Stimulated activated naive B cell treated with anti-CD40 and anti-IgM and Interleukin-4, amounts not matched to agents 10 μg/mL and 1 μg/mL and 100 μg/mL, for 72 hours (primary cell): ENCODE measurements at regions not wholly inside any gene's neighbourhood (a gene's known extent, or its start where the extent isn't known, plus 50 kb on each side); places are given as distances from the start of the nearest gene placed in this dataset.

Experiments
- ATAC-seq, 2 donors: fragments of 150-1000 bp; cut with Tn5 transposase; replicated peaks; 2 replicates each; pipeline ENCODE4 v1.10.0; 2021; ENCODE audit warnings: moderate library complexity in 1 of 2
- DNase-seq: peaks from one replicate; pipeline ENCODE4 v3.0.0; 2021
- H3K27ac Mint-ChIP-seq: one replicate; pipeline ENCODE4 v1.8.0; 2022; ENCODE audit warnings: mild to moderate bottlenecking, mixed read lengths
- H3K27me3 Mint-ChIP-seq, 2 donors: one replicate each; pipeline ENCODE4 v1.8.0; 2022; ENCODE audit warnings: mixed read lengths in 2 of 2
- H3K36me3 Mint-ChIP-seq, 2 donors: one replicate each; pipeline ENCODE4 v1.8.0; 2022; ENCODE audit warnings: mixed read lengths in 2 of 2, mild to moderate bottlenecking in 1 of 2
- H3K4me1 Mint-ChIP-seq, 2 donors: one replicate each; pipeline ENCODE4 v1.8.0; 2022; ENCODE audit warnings: mixed read lengths in 2 of 2, mild to moderate bottlenecking in 1 of 2
- H3K4me3 Mint-ChIP-seq, 2 donors: one replicate each; pipeline ENCODE4 v1.8.0; 2022; ENCODE audit warnings: mild to moderate bottlenecking in 2 of 2, mixed read lengths in 2 of 2, moderate library complexity in 1 of 2
- H3K9me3 Mint-ChIP-seq, 2 donors: one replicate each; pipeline ENCODE4 v1.8.0; 2022; ENCODE audit warnings: mixed read lengths in 2 of 2, mild to moderate bottlenecking in 1 of 2

GRCh38 chr2:220209751-220210150 lies 582.3 kb downstream of the SLC4A3 start:
- no peaks in the 10 kb centered on the region for H3K4me1 Mint-ChIP-seq
- no peak for ATAC-seq
- DNase-seq: no peak
- H3K27me3 Mint-ChIP-seq: no peaks in the 10 kb centered on the region
- no peak overlapping the region for H3K27ac Mint-ChIP-seq
- no peak overlapping the region for H3K4me3 Mint-ChIP-seq
- no peaks in the 10 kb centered on the region for H3K36me3 Mint-ChIP-seq
- H3K9me3 Mint-ChIP-seq: no peaks in the 10 kb centered on the region

DNA sequence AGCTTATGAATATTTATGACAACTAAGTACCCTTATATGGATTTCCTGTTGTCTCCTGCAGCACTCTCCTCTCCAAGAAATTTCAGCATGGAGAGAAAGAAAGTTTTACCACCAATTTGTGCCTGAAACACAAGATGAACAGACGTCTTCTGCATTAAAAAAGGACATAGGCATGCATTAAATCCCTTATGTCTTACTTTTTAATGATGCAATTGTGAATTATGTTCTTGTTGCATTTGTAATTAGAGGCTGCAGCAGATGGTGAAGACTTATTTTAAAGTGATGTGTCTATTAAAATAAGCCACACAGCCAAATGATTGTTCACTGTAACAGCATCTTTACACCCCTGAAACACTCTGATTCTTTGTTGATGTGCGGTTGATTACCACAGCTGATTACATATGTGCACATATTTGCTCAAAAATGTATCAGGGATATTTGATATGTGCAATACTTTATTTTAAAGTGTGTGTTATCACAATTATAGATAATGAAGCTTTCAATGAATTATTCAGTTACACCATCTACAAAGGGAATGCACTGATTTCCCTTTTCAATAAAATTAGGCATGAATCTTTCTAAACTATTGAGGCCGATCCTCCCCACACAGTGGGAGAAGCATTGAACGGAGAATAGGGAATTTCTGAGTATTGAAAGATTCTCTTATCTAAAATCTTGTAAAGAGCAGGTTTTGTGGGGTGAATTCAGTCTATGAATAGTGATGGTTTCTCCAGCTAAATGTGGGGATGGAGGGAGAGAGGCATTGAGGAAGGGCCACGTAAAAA lies 585.1 kb downstream of the SLC4A3 start:
- H3K9me3 Mint-ChIP-seq: no peaks in the 10 kb centered on the region
- H3K36me3 Mint-ChIP-seq: no peaks in the 10 kb centered on the region
- DNase-seq (no peak), ATAC-seq (no peak)
- no peak overlapping the region for H3K4me3 Mint-ChIP-seq
- no peaks in the 10 kb centered on the region for H3K4me1 Mint-ChIP-seq
- H3K27ac Mint-ChIP-seq: no peak overlapping the region
- no peaks in the 10 kb centered on the region for H3K27me3 Mint-ChIP-seq

GRCh38 chr2:220215785-220216184 lies 588.4 kb downstream of the SLC4A3 start:
- H3K36me3 Mint-ChIP-seq: no peaks in the 10 kb centered on the region
- no peak overlapping the region for H3K27ac Mint-ChIP-seq
- ATAC-seq: no peak
- DNase-seq: no peak
- H3K4me3 Mint-ChIP-seq: no peak overlapping the region
- H3K4me1 Mint-ChIP-seq: no peaks in the 10 kb centered on the region
- peaks cover 0 to 3% of the 10 kb centered on the region in 2 donors for H3K9me3 Mint-ChIP-seq
- H3K27me3 Mint-ChIP-seq: no peaks in the 10 kb centered on the region

GRCh38 chr2:220219371-220219770 lies 591.9 kb downstream of the SLC4A3 start:
- H3K27ac Mint-ChIP-seq: no peak overlapping the region
- no peaks in the 10 kb centered on the region for H3K36me3 Mint-ChIP-seq
- peaks cover 0 to 3% of the 10 kb centered on the region in 2 donors for H3K9me3 Mint-ChIP-seq
- ATAC-seq: no peak
- no peaks in the 10 kb centered on the region for H3K4me1 Mint-ChIP-seq
- no peak overlapping the region for H3K4me3 Mint-ChIP-seq
- DNase-seq: no peak
- H3K27me3 Mint-ChIP-seq: no peaks in the 10 kb centered on the region

DNA sequence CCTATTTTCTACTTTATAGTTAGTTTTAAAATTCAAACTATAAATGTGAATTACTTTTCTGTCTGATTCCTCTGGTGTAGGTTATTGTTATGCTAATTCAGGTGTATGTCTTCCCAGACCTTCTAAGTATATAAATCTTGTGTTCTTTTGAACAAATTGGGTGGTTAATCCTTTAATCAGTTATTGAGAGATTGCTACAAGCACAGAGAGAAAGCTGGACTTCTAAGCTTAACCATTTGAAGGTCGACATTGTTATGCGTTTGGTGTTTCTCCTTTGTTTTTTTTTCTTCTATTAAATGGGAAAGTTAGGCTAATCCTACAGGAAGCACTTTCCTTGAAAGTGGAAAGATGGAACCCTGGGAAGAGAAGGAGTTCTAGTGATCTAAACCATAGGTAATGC lies 592.6 kb downstream of the SLC4A3 start:
- ATAC-seq (no peak), DNase-seq (no peak)
- Mint-ChIP-seq H3K36me3 (no peaks in the 10 kb centered on the region), H3K27me3 (peaks cover 0 to 5% of the 10 kb centered on the region in 2 donors), H3K4me1 (no peaks in the 10 kb centered on the region), H3K27ac (no peak overlapping the region), H3K9me3 (peaks cover 0 to 3% of the 10 kb centered on the region in 2 donors), H3K4me3 (no peak overlapping the region)

- no peaks in the 10 kb centered on the region for H3K4me1 Mint-ChIP-seq
- peaks cover 0 to 3% of the 10 kb centered on the region in 2 donors for H3K9me3 Mint-ChIP-seq
- no peak overlapping the region for H3K27ac Mint-ChIP-seq
- no peaks in the 10 kb centered on the region for H3K36me3 Mint-ChIP-seq
- ATAC-seq (no peak), DNase-seq (no peak)
- H3K27me3 Mint-ChIP-seq: peaks cover 0 to 5% of the 10 kb centered on the region in 2 donors
- no peak overlapping the region for H3K4me3 Mint-ChIP-seq
Observed at GRCh38 chr2:220221992-220222391, 594.6 kb downstream of the SLC4A3 start.

GRCh38 chr2:220224691-220225543 lies 597.5 kb downstream of the SLC4A3 start:
- DNase-seq (no peak), ATAC-seq (no peak)
- H3K9me3 Mint-ChIP-seq: no peaks in the 10 kb centered on the region
- no peak overlapping the region for H3K4me3 Mint-ChIP-seq
- H3K4me1 Mint-ChIP-seq: no peaks in the 10 kb centered on the region
- no peak overlapping the region for H3K27ac Mint-ChIP-seq
- no peaks in the 10 kb centered on the region for H3K36me3 Mint-ChIP-seq
- peaks cover 0 to 5% of the 10 kb centered on the region in 2 donors for H3K27me3 Mint-ChIP-seq

DNA sequence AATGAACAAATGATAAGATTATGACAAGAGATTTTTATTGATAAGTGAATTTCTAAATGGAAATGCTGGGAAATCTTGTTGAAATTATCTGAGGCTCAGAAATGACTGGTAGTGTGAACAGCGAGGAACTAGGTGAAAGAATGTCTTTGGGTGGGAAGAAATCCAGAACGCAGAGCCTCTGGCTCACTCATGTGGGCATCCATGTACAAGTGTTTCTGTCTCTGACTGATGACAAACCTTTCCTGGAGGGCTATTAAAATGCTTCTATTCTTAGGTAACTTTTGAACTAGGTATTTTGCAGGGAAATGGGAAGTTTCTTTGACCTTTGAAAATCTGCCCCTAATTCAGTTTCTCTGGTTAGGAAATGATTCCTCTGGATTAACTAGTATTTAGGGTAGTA lies 598.6 kb downstream of the SLC4A3 start:
- peaks cover 0 to 5% of the 10 kb centered on the region in 2 donors for H3K27me3 Mint-ChIP-seq
- no peaks in the 10 kb centered on the region for H3K36me3 Mint-ChIP-seq
- no peaks in the 10 kb centered on the region for H3K4me1 Mint-ChIP-seq

DNA sequence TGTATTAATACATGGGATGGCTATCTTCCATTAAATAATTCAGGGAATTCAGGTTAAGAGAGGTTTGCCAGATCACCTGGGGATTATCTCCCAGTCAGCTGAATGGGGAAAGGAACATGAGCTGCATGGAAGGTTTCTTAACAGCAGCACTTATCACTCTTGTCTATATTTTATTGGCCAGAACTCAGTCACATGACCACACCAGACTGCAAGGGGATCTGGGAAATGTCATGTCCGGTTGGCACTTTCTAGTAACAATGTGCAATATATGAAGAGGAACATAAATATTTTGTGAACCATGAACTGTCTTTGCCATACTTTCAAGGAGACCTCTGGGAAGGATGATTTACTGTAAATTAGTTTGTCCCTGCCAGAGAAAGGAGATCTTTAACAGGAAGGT lies 599.1 kb downstream of the SLC4A3 start:
- Mint-ChIP-seq H3K9me3 (no peaks in the 10 kb centered on the region), H3K27me3 (peaks cover 0 to 5% of the 10 kb centered on the region in 2 donors), H3K4me1 (no peaks in the 10 kb centered on the region), H3K27ac (no peak overlapping the region), H3K36me3 (no peaks in the 10 kb centered on the region), H3K4me3 (no peak overlapping the region)
- ATAC-seq (no peak), DNase-seq (no peak)

More for the DNA sequence above, 598.6 kb downstream of the SLC4A3 start:
- Mint-ChIP-seq H3K9me3 (no peaks in the 10 kb centered on the region), H3K4me3 (no peak overlapping the region), H3K27ac (no peak overlapping the region)
- DNase-seq (no peak), ATAC-seq (no peak)

- Mint-ChIP-seq H3K27ac (no peak overlapping the region), H3K4me1 (no peaks in the 10 kb centered on the region), H3K4me3 (no peak overlapping the region), H3K36me3 (no peaks in the 10 kb centered on the region), H3K27me3 (peaks cover 0 to 5% of the 10 kb centered on the region in 2 donors), H3K9me3 (no peaks in the 10 kb centered on the region)
- DNase-seq (no peak), ATAC-seq (no peak)
Observed at GRCh38 chr2:220227266-220227920, 600.0 kb downstream of the SLC4A3 start.

GRCh38 chr2:220228310-220229006 lies 601.0 kb downstream of the SLC4A3 start:
- no peak overlapping the region for H3K27ac Mint-ChIP-seq
- ATAC-seq: no peak
- H3K4me1 Mint-ChIP-seq: no peaks in the 10 kb centered on the region
- no peaks in the 10 kb centered on the region for H3K9me3 Mint-ChIP-seq
- no peak for DNase-seq
- no peaks in the 10 kb centered on the region for H3K36me3 Mint-ChIP-seq
- H3K4me3 Mint-ChIP-seq: no peak overlapping the region
- H3K27me3 Mint-ChIP-seq: peaks cover 0 to 5% of the 10 kb centered on the region in 2 donors

GRCh38 chr2:220240641-220241040 lies 613.2 kb downstream of the SLC4A3 start:
- Mint-ChIP-seq H3K4me3 (no peak overlapping the region), H3K4me1 (no peaks in the 10 kb centered on the region), H3K9me3 (peaks cover 0 to 4% of the 10 kb centered on the region in 2 donors), H3K27me3 (no peaks in the 10 kb centered on the region), H3K36me3 (no peaks in the 10 kb centered on the region), H3K27ac (no peak overlapping the region)
- DNase-seq (no peak), ATAC-seq (no peak)

DNA sequence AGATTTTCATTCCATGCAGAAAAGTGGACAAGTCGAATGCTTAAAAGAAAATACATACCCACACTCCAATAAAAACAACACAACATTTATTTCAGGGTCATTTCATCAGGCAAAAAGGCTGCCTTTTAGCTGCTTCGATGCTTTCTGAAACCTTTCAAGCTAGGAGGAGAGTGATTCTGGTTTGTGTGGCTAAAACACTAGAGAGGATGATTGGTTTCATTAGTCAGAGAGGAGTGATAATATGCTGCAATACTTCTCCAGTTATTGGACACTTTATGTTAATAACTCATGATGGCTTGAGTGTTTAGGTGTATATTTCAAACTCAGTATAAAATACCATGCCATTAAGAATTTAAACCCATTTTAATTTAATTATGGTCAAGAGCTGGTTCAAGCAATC lies 614.0 kb downstream of the SLC4A3 start:
- Mint-ChIP-seq H3K9me3 (no peaks in the 10 kb centered on the region), H3K36me3 (no peaks in the 10 kb centered on the region), H3K4me3 (no peak overlapping the region), H3K27me3 (no peaks in the 10 kb centered on the region), H3K27ac (no peak overlapping the region), H3K4me1 (no peaks in the 10 kb centered on the region)
- ATAC-seq: no peak
- DNase-seq: no peak

- DNase-seq: no peak
- peaks cover 0 to 2% of the 10 kb centered on the region in 2 donors for H3K9me3 Mint-ChIP-seq
Observed at GRCh38 chr2:220243571-220243970, 616.1 kb downstream of the SLC4A3 start.

More at GRCh38 chr2:220243571-220243970, 616.1 kb downstream of the SLC4A3 start:
- Mint-ChIP-seq H3K27ac (no peak overlapping the region), H3K4me3 (no peak overlapping the region), H3K4me1 (no peaks in the 10 kb centered on the region), H3K36me3 (no peaks in the 10 kb centered on the region), H3K27me3 (no peaks in the 10 kb centered on the region)
- no peak for ATAC-seq
